ENCODE measurements at regions not wholly inside any gene's neighbourhood (a gene's known extent, or its start where the extent isn't known, plus 50 kb on each side); places are given as distances from the start of the nearest gene placed in this dataset.

DNA sequence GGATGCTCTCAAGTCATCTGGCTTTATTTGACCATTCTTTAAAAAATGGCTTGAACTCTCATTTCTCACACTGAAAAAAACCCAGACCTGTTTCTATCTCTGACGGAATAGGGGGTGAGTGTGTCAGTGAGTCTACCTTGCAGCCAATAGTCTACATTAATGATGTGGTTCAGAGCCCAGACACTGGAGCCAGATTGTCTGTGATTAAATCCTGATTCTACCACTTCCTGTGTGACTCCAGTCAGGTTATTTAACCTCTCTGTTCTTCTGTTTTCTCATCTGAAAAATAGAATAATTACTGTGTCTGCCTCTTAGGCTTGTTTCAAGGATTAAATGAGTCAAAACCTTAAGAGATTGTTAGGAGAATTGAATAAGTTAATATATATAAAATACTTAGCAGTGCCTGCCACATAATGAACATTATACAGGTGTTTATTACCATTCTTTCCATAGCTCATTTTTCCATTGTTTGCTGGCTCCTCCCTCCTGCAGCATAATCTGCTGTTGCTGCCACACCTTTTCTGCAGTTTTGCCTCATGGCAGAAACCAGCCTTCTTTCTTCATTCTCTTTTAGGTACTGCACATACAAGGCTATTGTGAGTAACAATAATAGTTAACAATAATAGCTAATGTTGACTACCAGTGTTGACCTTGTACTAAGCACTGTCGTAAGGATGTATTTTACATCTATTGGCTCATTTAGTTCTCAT is 157.6 kb upstream of the IVNS1ABP start:
- Histone ChIP-seq H2AFZ (ENCODE audit: low read depth) (no peak overlapping the region), H4K20me1 (ENCODE audit: insufficient read depth) (no peaks in the 10 kb centered on the region), H3K4me2 (no peak overlapping the region), H3K9me2 (no peaks in the 10 kb centered on the region), H3K27me3 (ENCODE audit: insufficient read depth) (no peaks in the 10 kb centered on the region), H3K9me3 (no peaks in the 10 kb centered on the region), H3F3A (replicated peaks; ENCODE audit: insufficient read depth) (no peaks in the 10 kb centered on the region), H3K4me1 (ENCODE audit: control insufficient read depth in 1 of 2, insufficient read depth in 2 of 2, low read depth in 1 of 2, low read length in 1 of 2) (no peaks in the 10 kb centered on the region), H3K79me2 (ENCODE audit: insufficient read depth) (no peaks in the 10 kb centered on the region), H3K4me3 (ENCODE audit: low read depth in 2 of 2, low read length in 1 of 2) (no peak overlapping the region), H3K9ac (no peak overlapping the region), H3K27ac (ENCODE audit: low read depth in 2 of 2, low read length in 1 of 2) (no peak overlapping the region), H3K36me3 (replicated peaks in 1 of 2; ENCODE audit: control insufficient read depth in 1 of 2, insufficient read depth in 2 of 2, low read length in 1 of 2) (no peaks in the 10 kb centered on the region)
- TF ChIP-seq POLR2AphosphoS5 (IDR thresholded peaks at IDR 0.05; ENCODE audit: low read depth, low read length) (no peak), JUND (IDR thresholded peaks at IDR 0.05) (no peak), TAF1 (IDR thresholded peaks at IDR 0.05; ENCODE audit: borderline replicate concordance, low read depth, low read length) (no peak), NFIC (IDR thresholded peaks at IDR 0.05; ENCODE audit: borderline replicate concordance) (no peak), FOSL2 (IDR thresholded peaks at IDR 0.05; ENCODE audit: borderline replicate concordance, low read depth) (no peak), USF2 (IDR thresholded peaks at IDR 0.05; ENCODE audit: borderline replicate concordance, low read depth, low read length) (no peak), MEF2A (IDR thresholded peaks at IDR 0.05; ENCODE audit: borderline replicate concordance, low read depth) (no peak), GABPA (IDR thresholded peaks at IDR 0.05; ENCODE audit: low read depth) (no peak), RFX5 (IDR thresholded peaks at IDR 0.05; ENCODE audit: low read length) (no peak)
- TF ChIP-seq, protein P1, sequence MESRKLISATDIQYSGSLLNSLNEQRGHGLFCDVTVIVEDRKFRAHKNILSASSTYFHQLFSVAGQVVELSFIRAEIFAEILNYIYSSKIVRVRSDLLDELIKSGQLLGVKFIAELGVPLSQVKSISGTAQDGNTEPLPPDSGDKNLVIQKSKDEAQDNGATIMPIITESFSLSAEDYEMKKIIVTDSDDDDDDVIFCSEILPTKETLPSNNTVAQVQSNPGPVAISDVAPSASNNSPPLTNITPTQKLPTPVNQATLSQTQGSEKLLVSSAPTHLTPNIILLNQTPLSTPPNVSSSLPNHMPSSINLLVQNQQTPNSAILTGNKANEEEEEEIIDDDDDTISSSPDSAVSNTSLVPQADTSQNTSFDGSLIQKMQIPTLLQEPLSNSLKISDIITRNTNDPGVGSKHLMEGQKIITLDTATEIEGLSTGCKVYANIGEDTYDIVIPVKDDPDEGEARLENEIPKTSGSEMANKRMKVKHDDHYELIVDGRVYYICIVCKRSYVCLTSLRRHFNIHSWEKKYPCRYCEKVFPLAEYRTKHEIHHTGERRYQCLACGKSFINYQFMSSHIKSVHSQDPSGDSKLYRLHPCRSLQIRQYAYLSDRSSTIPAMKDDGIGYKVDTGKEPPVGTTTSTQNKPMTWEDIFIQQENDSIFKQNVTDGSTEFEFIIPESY (IDR thresholded peaks at IDR 0.05; ENCODE audit: borderline replicate concordance, low read depth), result no peak
- TF ChIP-seq, protein P2, sequence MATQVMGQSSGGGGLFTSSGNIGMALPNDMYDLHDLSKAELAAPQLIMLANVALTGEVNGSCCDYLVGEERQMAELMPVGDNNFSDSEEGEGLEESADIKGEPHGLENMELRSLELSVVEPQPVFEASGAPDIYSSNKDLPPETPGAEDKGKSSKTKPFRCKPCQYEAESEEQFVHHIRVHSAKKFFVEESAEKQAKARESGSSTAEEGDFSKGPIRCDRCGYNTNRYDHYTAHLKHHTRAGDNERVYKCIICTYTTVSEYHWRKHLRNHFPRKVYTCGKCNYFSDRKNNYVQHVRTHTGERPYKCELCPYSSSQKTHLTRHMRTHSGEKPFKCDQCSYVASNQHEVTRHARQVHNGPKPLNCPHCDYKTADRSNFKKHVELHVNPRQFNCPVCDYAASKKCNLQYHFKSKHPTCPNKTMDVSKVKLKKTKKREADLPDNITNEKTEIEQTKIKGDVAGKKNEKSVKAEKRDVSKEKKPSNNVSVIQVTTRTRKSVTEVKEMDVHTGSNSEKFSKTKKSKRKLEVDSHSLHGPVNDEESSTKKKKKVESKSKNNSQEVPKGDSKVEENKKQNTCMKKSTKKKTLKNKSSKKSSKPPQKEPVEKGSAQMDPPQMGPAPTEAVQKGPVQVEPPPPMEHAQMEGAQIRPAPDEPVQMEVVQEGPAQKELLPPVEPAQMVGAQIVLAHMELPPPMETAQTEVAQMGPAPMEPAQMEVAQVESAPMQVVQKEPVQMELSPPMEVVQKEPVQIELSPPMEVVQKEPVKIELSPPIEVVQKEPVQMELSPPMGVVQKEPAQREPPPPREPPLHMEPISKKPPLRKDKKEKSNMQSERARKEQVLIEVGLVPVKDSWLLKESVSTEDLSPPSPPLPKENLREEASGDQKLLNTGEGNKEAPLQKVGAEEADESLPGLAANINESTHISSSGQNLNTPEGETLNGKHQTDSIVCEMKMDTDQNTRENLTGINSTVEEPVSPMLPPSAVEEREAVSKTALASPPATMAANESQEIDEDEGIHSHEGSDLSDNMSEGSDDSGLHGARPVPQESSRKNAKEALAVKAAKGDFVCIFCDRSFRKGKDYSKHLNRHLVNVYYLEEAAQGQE (IDR thresholded peaks at IDR 0.05; ENCODE audit: low read depth, low read length), result no peak
- WGBS (ENCODE audit: low lambda C conversion rate), result 78% methylated on average over 2 of the region's 2 CpGs
- CTCF ChIA-PET, result no interaction called here
- no peak for DNase-seq
- POLR2A ChIA-PET, result no interaction called here
